ENCODE measurements at regions not wholly inside any gene's neighbourhood (a gene's known extent, or its start where the extent isn't known, plus 50 kb on each side); places are given as distances from the start of the nearest gene placed in this dataset.

GRCh38 chr9:32331240-32331639 is 53.2 kb upstream of the ACO1 start:
- DNase-seq = no peak

DNA sequence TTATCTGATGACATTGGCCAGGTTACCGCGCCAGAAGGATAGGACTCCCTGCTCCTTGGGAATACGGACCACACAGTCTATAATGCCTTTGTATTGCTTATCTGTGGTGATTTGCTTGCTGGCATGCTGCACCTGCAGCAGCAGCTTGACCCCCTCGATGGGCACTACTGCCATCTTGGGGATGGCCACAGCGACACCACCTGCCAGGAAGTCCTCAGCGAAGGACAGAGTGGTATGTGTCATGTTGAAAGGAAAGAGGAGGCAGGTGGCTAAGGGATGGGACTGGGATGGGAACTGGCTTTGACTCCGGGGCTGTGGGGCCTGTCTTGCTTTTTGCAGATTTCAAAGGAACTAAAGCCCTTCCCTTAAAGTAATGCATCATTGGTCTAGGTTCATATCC is 50.3 kb upstream of the ACO1 start:
- no peak for DNase-seq

Measured in DMS79 (cell line).